ENCODE measurements at regions not wholly inside any gene's neighbourhood (a gene's known extent, or its start where the extent isn't known, plus 50 kb on each side); places are given as distances from the start of the nearest gene placed in this dataset.

DNA sequence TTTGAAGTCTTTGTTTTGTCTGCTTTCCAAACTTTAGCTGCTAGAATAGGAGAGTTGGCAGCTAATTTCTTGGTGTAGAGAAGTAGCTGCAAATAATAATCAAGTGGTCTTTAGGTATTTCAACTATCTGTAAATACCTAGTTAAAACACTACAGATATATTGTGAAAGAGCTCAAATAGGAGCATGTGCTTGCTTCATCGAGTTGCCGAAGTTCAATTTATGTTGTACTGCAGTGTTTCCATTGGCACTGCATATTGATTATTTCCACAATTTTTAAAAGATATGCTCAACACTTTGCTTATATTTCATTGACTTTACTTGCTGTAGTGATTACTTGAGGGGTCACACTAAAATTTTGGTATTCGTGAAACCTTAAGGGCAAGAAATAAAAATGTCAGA is 131.6 kb upstream of the BMP4 start:
- Histone ChIP-seq H3K27me3 (replicated peaks in 1 of 7) (no peaks in the 10 kb centered on the region), H3K9me3 (peaks cover 0 to 24% (median 2%) of the 10 kb centered on the region in 8 donors), H3K4me1 (no peaks in the 10 kb centered on the region), H3K27ac (no peak overlapping the region), H3K36me3 (no peaks in the 10 kb centered on the region), H3K4me3 (no peak overlapping the region)
- 89 to 95% (median 93%) methylated on average over 3 of the region's 3 CpGs for WGBS, 5 donors
- no peak for DNase-seq
- intact Hi-C loops (cut with DNase I; ENCODE audit: low total_unique reads) = no loop called here
- TF ChIP-seq POLR2AphosphoS5 (IDR thresholded peaks at IDR 0.05) (no peak), POLR2A (IDR thresholded peaks at IDR 0.05) (no peak)
- TF ChIP-seq, protein P1, sequence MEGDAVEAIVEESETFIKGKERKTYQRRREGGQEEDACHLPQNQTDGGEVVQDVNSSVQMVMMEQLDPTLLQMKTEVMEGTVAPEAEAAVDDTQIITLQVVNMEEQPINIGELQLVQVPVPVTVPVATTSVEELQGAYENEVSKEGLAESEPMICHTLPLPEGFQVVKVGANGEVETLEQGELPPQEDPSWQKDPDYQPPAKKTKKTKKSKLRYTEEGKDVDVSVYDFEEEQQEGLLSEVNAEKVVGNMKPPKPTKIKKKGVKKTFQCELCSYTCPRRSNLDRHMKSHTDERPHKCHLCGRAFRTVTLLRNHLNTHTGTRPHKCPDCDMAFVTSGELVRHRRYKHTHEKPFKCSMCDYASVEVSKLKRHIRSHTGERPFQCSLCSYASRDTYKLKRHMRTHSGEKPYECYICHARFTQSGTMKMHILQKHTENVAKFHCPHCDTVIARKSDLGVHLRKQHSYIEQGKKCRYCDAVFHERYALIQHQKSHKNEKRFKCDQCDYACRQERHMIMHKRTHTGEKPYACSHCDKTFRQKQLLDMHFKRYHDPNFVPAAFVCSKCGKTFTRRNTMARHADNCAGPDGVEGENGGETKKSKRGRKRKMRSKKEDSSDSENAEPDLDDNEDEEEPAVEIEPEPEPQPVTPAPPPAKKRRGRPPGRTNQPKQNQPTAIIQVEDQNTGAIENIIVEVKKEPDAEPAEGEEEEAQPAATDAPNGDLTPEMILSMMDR (IDR thresholded peaks at IDR 0.05 in 8 of 11, conservative IDR thresholded peaks at IDR 0.05 in 3 of 11) = no peak

DNA sequence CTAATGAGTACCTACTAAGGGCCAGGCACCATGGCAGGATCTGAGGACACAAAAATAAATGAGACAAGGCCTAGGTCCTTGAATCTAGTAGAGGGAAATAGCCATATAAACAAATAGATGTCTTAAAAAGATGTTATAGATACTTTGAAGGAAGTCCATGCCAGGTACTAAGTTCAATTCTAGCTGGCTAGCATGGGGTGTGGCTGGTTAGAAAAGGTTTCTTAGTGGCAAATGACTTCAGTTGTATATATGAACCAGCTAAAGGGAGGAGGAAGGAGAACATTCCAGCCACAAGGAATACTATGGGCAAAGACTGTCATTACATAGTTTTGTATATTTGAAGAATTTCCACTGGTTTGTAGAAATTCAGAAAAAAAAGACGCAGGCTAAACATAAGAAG is 133.6 kb upstream of the BMP4 start:
- TF ChIP-seq POLR2AphosphoS5 (IDR thresholded peaks at IDR 0.05) = no peak
- TF ChIP-seq POLR2A (IDR thresholded peaks at IDR 0.05) = no peak
- TF ChIP-seq, protein P1 (IDR thresholded peaks at IDR 0.05 in 8 of 11, conservative IDR thresholded peaks at IDR 0.05 in 3 of 11) = no peak
- Histone ChIP-seq H3K36me3 (no peaks in the 10 kb centered on the region), H3K9me3 (peaks cover 0 to 44% (median 22%) of the 10 kb centered on the region in 8 donors), H3K27me3 (replicated peaks in 1 of 7) (no peaks in the 10 kb centered on the region), H3K4me3 (no peak overlapping the region), H3K27ac (no peak overlapping the region), H3K4me1 (no peaks in the 10 kb centered on the region)
- DNase-seq = no peak
- intact Hi-C loops (cut with DNase I; ENCODE audit: low total_unique reads) = no loop called here
- 69 to 100% (median 81%) methylated on average over 1 of the region's 1 CpG for WGBS, 5 donors

DNA sequence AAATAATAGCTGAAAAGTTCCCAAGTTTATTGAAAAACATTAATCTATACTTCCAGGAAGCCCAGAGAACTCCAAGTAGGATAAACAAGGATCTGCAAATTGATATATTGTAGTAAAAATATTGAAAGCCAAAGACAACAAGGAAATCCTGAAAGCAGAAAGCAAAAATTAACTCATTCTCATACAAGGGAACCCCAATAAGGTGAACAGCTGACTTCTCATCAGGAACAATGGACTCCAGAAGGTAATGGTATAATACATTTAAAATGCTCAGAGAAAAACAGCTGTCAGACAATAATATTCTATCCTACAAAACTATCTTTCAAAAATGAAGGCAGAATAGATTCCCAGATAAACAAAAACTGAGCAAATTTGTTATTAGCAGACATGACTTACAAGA is 138.1 kb upstream of the BMP4 start:
- DNase-seq = no peak
- H3K9me3 ChIP-seq = peaks cover 0 to 60% (median 26%) of the 10 kb centered on the region in 8 donors
- H3K4me3 ChIP-seq = no peak overlapping the region
- no peaks in the 10 kb centered on the region for H3K36me3 ChIP-seq
- no peak overlapping the region for H3K27ac ChIP-seq
- no peaks in the 10 kb centered on the region for H3K27me3 ChIP-seq (replicated peaks in 1 of 7)
- no peaks in the 10 kb centered on the region for H3K4me1 ChIP-seq
- intact Hi-C loops (cut with DNase I; ENCODE audit: low total_unique reads) = no loop called here
- TF ChIP-seq POLR2AphosphoS5 (IDR thresholded peaks at IDR 0.05) (no peak), POLR2A (IDR thresholded peaks at IDR 0.05) (no peak)
- TF ChIP-seq, protein P1 (IDR thresholded peaks at IDR 0.05 in 8 of 11, conservative IDR thresholded peaks at IDR 0.05 in 3 of 11) = no peak

GRCh38 chr14:54098536-54098935 is 141.9 kb upstream of the BMP4 start:
- Histone ChIP-seq H3K4me1 (no peaks in the 10 kb centered on the region), H3K9me3 (peaks cover 0 to 34% (median 21%) of the 10 kb centered on the region in 8 donors), H3K27me3 (replicated peaks in 1 of 7) (no peaks in the 10 kb centered on the region), H3K27ac (no peak overlapping the region), H3K36me3 (no peaks in the 10 kb centered on the region), H3K4me3 (no peak overlapping the region)
- no peak for DNase-seq
- intact Hi-C loops (cut with DNase I; ENCODE audit: low total_unique reads) = no loop called here
- 84 to 92% (median 87%) methylated on average over 2 of the region's 2 CpGs for WGBS, 5 donors
- TF ChIP-seq, protein P1 (IDR thresholded peaks at IDR 0.05 in 8 of 11, conservative IDR thresholded peaks at IDR 0.05 in 3 of 11) = no peak
- TF ChIP-seq POLR2AphosphoS5 (IDR thresholded peaks at IDR 0.05) (no peak), POLR2A (IDR thresholded peaks at IDR 0.05) (no peak)

Measured in spleen (tissue), 11 donors.